ENCODE measurements at regions not wholly inside any gene's neighbourhood (a gene's known extent, or its start where the extent isn't known, plus 50 kb on each side); places are given as distances from the start of the nearest gene placed in this dataset.

- ATAC-seq (ENCODE audit: low read depth): no peak
- POLR2A ChIA-PET (ENCODE audit: unreplicated experiment): no interaction called here
- WGBS, 2 experiments (ENCODE audit: extremely low coverage in 2 of 2, insufficient read length in 1 of 2): 64% methylated on average over 7 of the region's 10 CpGs; no CpG with 5 or more reads in 1 of the 2 experiments
Measured at GRCh38 chr14:101135796-101136742, 232.5 kb upstream of the RTL1 start.

More at GRCh38 chr14:101135796-101136742, 232.5 kb upstream of the RTL1 start:
- no peak for DNase-seq
- no peak overlapping the region for H2BK5ac ChIP-seq (ENCODE audit: low read depth, low read length, poor library complexity, severe bottlenecking)
- H2AFZ ChIP-seq (replicated peaks; ENCODE audit: low read length, poor library complexity): no peak overlapping the region
- H3K36me3 ChIP-seq (ENCODE audit: control insufficient read depth, insufficient read depth, low read length): no peaks in the 10 kb centered on the region
- no peak overlapping the region for H2AK5ac ChIP-seq (ENCODE audit: low read depth, low read length)
- H3K9ac ChIP-seq (ENCODE audit: low read depth, low read length): no peak overlapping the region
- H3K27ac ChIP-seq (ENCODE audit: insufficient read depth, low read length): no peak overlapping the region
- TF ChIP-seq USF2 (IDR thresholded peaks at IDR 0.05; ENCODE audit: low read depth, low read length) (no peak), NFE2L2 (IDR thresholded peaks at IDR 0.05; ENCODE audit: low read depth, low read length) (no peak), MXI1 (IDR thresholded peaks at IDR 0.05; ENCODE audit: borderline replicate concordance, low read depth, low read length) (no peak), FOS (IDR thresholded peaks at IDR 0.05; ENCODE audit: low read depth, low read length) (no peak), CHD1 (IDR thresholded peaks at IDR 0.05; ENCODE audit: low read depth, low read length) (no peak), RCOR1 (IDR thresholded peaks at IDR 0.05; ENCODE audit: insufficient replicate concordance, low read length) (no peak), MAZ (IDR thresholded peaks at IDR 0.05; ENCODE audit: borderline replicate concordance, low read depth, low read length) (no peak), SMC3 (IDR thresholded peaks at IDR 0.05; ENCODE audit: low read depth, low read length) (no peak), RAD21 (IDR thresholded peaks at IDR 0.05; ENCODE audit: low read length) (no peak), BHLHE40 (IDR thresholded peaks at IDR 0.05; ENCODE audit: low read depth, low read length) (no peak), CEBPB (IDR thresholded peaks at IDR 0.05; ENCODE audit: low read depth, low read length) (no peak), CTCF (conservative IDR thresholded peaks at IDR 0.05; ENCODE audit: low read depth, low read length) (no peak), ELK1 (IDR thresholded peaks at IDR 0.05; ENCODE audit: borderline replicate concordance, low read depth, low read length) (no peak), POLR2A (IDR thresholded peaks at IDR 0.05; ENCODE audit: low read depth, low read length) (no peak), MAFK (IDR thresholded peaks at IDR 0.05; ENCODE audit: low read depth, low read length) (no peak)
- no peaks in the 10 kb centered on the region for H3K4me1 ChIP-seq (ENCODE audit: control insufficient read depth, insufficient read depth, low read length)
- H4K20me1 ChIP-seq (ENCODE audit: insufficient read depth, low read length): no peaks in the 10 kb centered on the region
- no TSS peak for BruUV-seq (replicated peaks)
- no peak overlapping the region for H3K4me3 ChIP-seq (ENCODE audit: insufficient read depth, low read depth, low read length)
- H2BK120ac ChIP-seq (ENCODE audit: low read depth, low read length): no peak overlapping the region
- intact Hi-C loops (cut with micrococcal nuclease) (no loop called here), dilution Hi-C loops (cut with HindIII; ENCODE audit: low sequenced_read_pairs, unreplicated experiment) (no loop called here), in situ Hi-C loops (cut with MboI; ENCODE audit: low sequenced_read_pairs) (no loop called here)
- H3K4me2 ChIP-seq (ENCODE audit: low read depth, low read length): no peak overlapping the region
- no peak overlapping the region for H2BK15ac ChIP-seq (ENCODE audit: low read depth, low read length)
- no peak overlapping the region for H3K56ac ChIP-seq (ENCODE audit: extremely low read depth, insufficient read depth, low read length)
- H4K91ac ChIP-seq (ENCODE audit: insufficient read depth, low read depth, low read length): no peak overlapping the region
- H3K4ac ChIP-seq (ENCODE audit: low read depth, low read length): no peak overlapping the region
- H2AK9ac ChIP-seq (replicated peaks; ENCODE audit: low read depth, low read length, poor library complexity): no peak overlapping the region
- H2BK20ac ChIP-seq (ENCODE audit: low read depth, low read length): no peak overlapping the region
- H3K23ac ChIP-seq (ENCODE audit: low read depth, low read length): no peak overlapping the region
- no peak overlapping the region for H3K14ac ChIP-seq (replicated peaks; ENCODE audit: low read depth, low read length)
- no peak overlapping the region for H3K18ac ChIP-seq (ENCODE audit: low read depth, low read length)
- H4K5ac ChIP-seq (ENCODE audit: low read depth, low read length): no peak overlapping the region
- H3K9me1 ChIP-seq (ENCODE audit: insufficient read depth, low read length): no peaks in the 10 kb centered on the region
- no peak overlapping the region for H4K8ac ChIP-seq (ENCODE audit: low read depth in 2 of 2, low read length in 2 of 2)
- peaks cover 6% of the 10 kb centered on the region; the same call in 1 of the 2 replicates for H3K27me3 ChIP-seq (ENCODE audit: control insufficient read depth, insufficient read depth, low read length)
- H3K9me3 ChIP-seq (ENCODE audit: control insufficient read depth, insufficient read depth, low read length): no peaks in the 10 kb centered on the region
- no peaks in the 10 kb centered on the region for H3K79me1 ChIP-seq (ENCODE audit: low read depth in 1 of 2, low read length in 2 of 2)
- CTCF ChIA-PET: no interaction called here
